Stimulated activated CD4-positive, alpha-beta T cell treated with anti-CD3 and anti-CD28 coated beads, Interleukin-4, amount 100 ng/mL, for 48 hours (primary cell): ENCODE measurements at regions not wholly inside any gene's neighbourhood (a gene's known extent, or its start where the extent isn't known, plus 50 kb on each side); places are given as distances from the start of the nearest gene placed in this dataset.

Experiments
- DNase-seq, 2 donors: peaks; one replicate each; pipeline ENCODE4 v3.0.0-alpha.2; 2020; ENCODE audit warnings: low read depth in 2 of 2

DNA sequence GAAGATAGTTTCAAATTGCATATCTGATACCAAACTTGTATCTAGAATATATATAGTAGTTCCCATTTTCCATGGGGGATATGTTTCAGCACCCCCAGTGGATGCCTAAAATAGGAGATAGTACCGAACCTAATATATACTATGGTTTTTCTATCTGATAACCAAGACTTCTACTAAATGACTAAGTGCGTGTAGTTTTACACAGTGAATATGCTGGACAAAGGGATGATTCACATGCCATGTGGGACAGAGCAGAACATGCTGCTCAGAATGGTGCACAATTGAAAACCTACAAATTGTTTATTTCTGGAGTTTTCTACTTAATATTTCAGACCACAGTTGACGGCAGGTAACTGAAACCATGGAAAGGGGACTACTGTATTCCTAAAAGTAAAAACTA is 73.4 kb upstream of the TP63 start:
- DNase-seq: no peak

DNA sequence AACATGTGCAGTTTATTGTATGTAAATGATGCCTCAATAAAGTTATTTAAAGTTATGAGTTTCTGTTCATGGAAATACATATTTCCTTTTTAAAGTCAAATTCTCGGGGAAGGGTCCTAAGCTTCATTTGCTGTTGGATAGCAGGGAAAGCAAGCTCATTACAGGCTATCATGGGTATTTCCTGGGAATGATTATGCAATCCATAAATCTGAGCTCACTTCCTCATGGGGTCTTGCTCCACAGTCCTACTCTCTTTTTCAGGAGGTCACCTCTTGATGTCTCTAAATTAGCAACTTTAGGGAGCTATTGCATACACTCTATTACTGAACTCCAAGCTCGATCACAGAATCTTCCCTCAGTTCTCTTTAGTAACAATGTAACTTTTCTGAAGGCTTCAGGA is 69.9 kb upstream of the TP63 start:
- no peak for DNase-seq

DNA sequence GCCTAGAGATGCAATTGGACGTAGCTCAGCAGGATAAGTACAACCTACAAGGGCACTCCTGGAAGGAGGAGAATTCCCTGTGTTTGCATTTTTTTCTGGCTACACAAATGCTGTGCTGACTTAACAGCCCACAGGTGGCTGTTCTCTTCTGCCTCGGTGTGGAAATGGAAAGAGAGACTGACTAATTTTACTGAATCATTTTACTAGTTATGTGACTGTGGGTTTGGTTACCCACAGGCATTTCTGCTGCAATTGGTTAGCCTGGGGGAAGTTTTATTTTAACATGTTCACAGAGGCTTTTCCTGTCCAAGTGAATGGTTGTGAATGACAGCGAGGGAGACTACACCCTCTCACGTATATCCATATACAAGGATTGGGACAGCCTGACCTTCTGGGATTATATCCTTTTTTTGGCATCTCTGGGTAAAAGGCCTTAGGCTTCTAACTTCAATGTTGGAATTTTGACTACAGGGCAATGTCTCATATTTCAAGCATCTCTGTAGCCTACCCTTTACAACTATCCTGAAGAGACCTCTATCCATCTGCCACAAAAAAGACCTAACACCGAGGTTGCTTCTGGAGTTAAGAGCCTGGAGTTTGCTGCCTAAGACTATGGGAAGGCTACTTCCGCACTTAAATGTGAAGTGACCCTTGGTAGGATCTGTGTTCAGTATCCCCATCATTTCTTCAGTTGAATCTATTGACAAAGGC is 67.2 kb upstream of the TP63 start:
- peak; percentile 10 to 16 for DNase-seq

DNA sequence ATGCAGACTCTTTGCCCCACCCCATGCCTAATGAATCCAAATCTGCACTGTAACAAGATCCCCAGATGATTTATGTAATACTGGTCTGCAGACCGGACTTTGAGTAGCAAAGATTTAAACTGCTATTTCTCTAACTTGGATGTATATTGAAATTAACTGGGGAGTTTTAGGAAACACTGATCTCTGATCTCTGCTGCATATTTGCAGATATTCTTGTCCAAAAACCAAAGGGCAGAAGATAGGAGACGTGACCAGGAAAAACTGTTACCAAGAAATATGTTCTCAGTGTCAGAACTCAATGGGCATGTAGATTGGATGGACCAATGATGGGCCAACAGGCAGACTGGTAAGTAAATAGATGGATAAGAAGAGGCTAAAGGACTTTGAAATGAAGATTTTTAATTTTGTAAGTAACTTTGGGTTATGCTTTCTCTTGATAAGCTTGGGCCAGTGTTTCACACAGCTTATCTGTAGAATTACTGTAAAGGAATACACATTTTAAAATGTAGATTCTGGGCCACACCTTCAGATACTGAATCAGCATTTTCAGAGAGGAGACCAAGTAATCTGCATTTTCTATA is 64.5 kb upstream of the TP63 start:
- DNase-seq: no peak

DNA sequence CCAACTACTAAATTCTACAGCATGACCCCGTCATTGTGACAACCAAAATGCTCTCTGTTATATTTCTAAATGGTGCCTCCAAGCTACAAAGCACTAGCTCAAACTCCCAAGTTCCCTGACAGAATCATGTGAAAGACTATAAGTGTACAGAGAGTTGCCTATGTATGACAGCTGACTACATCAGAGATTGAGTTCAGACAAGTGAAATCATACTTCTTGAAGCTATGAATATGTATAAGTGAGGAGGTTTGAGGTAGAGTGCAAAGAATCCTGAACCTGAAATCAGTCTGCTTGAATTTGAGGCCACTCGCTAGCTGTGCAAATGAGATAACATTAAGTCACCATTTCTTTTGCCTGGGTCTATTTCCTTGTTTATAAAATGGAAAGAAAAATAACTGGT is 63.9 kb upstream of the TP63 start:
- no peak for DNase-seq

DNA sequence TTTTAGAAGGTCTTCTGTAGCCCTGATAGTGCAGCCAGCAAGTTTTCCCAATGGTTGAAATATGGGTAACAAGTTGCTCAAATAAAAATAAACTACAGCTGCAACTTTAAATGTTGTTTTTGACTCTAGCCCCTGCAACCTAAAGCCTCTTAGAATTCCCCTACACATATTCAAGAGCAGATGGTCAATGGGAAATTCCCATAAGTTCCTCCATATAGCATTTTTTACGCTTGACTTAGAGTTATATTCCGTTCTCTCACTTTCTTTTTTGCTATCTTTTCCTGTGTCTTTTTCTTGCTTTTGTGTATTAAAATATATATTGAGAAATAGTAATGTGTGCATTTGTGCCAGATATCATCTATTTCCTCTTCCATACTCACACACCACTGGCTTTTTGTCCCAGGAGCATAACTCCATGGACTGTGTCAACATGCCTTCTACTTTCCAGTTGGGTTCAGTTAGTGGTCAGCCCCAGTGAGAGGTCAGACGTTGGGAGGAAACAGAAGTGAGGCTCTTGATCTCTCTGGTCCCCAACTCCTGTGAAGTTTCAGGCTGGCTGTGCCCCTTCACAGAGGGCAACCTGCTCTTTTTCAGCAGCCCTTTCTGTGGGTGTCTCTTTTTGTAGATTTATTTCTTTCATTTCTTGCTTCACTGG is 63.3 kb upstream of the TP63 start:
- no peak for DNase-seq

DNA sequence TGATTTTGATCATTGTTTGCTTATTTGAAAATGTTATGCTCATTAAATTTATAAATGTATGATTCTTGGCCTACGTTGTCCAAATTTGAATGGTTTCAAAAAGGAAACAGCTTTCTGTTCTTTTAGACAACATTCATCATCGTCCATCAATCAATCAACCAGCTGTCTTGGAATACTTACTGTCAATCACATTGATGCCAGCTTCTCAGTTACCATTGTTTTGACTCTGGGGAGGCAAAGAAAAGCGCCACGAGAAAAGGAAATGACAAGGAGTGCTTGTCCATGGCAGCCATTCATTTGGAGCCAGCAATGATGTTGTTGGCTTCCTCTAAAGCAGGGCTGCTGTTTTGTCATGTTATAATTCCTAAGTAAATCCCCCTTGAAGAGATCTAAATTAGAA is 62.2 kb upstream of the TP63 start:
- DNase-seq: no peak

DNA sequence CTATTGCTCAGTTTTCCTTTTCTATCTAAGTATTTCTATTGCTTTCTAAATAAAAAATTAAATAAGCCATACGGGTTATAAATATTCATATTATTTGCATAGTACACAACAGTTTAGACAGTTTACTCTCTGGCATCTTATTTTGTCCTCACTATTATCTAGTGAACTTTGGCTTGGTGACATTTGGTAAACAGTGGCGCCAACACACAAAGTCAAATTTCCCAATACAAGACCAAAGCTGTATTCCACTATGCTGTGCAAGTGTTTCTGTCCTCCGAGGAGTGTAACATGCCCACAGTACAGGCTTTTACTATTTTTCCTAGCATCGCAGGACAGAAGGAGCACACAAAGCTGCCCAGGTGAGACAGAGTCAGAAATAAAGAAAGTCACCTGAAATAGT is 61.7 kb upstream of the TP63 start:
- no peak for DNase-seq

DNA sequence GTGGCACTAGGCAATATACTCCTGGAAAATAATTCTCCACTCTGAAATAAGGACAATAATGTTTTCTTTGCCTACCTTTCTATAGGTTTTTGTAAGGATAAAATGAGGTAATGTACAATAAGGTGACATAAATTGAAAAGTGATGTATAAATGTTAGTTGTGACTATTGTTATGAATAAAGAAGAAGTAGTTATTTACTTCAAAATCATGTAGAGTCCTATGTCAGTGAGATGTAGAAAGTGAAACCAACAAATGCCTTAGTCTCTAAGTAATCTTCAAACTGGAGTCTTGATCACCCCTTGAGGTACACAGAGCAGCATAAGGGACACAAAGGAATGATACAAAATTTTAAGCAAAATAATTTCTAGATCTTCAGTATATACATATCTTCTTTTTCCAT is 60.3 kb upstream of the TP63 start:
- DNase-seq: no peak

DNA sequence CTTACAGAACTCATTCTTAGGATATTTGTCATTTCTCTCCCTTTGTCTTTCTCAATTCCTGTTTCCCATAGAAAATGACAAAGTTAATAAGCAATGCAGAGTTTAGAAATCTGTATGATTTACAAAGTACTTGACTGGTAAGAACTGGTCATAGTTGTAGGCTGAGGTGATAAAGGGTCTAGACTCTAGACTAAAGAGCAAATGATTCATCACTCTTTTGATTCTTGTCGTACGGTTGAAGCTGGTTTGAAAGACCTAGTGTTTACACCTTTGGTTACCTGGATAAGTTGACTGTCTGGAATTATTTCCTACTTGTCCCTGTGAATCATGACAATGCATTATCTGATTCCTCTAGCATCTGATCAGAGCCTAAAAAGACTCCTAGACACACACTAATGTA is 58.9 kb upstream of the TP63 start:
- no peak for DNase-seq

DNA sequence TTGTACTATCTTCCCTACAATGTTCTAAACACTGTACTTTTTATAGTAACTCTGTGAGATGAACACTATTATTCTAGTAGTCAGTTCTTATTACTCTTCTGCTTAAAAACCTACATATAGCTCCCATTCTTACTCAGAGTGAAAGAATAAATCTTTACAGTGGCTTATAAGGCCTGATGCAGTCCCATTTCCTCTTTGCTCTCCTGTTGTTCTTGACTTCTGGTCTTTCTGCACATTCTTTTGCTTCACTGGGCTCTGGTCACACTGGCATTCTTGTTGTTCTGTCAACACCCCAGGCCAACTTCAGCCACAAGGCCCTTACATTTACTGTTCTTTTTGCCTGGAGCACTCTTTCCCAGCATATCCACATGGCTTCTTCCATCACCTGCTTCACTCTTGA is 58.2 kb upstream of the TP63 start:
- DNase-seq: no peak

DNA sequence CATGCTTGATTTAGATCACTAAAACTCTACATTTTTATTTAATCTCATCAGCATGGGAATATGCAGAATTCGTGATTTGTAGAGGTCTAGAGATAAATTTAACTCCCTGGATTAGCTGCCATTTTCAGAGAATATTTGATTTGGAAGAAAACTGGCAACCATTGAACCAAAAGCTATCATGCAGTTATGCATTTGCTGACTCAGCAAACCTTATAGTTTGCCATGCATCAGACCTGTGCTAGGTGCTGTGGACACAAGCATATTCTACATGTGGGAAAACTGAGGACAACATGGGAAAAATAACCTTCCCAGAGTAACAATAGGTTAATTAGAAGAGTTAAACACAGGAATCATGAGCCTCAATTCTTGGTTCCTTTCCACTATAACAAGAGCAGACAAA is 54.7 kb upstream of the TP63 start:
- DNase-seq: no peak

DNA sequence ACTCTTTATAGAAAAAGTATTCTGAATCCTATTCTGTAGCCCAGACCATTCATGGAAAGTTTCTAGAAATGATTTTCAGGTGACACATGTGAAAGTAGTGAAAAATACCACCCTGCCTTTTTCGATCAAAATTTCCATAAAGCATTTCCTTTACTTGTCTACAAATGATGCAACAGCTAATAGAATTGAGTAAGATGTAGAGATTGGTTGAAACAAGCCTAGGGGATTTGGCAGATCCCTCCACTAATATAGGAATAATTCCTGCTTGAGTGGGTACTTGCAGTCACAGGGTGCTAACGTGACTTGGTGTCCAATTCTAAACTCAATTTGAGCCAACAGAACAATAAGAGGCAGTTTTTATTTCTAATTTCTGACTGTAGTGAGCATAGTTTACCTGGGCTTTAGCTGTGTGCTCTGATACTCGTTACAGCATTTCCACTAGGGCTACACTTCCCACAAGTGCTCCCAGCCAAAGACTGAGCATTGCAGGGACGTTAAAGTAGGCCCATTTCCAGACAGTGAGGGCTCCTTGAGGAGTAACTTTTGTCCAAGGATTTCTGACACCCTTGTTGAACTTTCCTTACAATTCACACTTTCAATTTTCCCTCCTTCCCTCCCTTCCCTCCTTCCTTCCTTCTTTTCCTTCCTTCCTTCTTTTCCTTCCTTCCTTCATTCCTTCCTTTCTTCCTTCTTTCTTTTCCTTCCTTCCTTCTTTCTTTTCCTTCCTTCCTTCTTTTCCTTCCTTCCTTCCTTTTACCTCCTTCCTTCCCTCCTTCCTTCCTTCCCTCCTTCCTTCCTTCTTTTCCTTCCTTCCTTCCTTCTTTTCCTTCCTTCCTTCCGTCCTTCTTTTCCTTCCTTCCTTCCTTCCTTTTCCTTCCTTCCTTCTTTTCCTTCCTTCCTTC is 53.9 kb upstream of the TP63 start:
- no peak for DNase-seq

DNA sequence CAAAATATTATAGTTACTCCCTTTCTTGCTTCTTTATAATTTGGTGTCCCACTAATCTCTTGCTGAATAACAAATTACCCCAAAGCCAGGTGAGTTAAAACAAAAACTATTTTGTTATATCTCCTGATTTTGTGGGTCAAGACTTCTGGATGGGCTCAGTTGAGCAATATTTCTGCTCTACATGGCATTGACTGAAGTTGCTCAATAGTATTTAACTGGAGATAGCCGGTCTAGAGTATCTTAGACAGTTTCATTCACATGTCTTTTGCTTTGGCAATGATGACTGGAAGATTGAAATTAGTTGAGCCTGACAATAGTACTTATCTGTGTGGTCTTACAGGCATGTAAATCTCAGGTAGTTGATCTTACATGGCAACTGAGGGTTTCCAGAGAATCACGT is 51.0 kb upstream of the TP63 start:
- no peak for DNase-seq
